ENCODE measurements at regions not wholly inside any gene's neighbourhood (a gene's known extent, or its start where the extent isn't known, plus 50 kb on each side); places are given as distances from the start of the nearest gene placed in this dataset.
A peak's percentile ranks its signal among the peaks of the same experiment; 100 is the strongest.

- Histone ChIP-seq H3K4me1 (ENCODE audit: control insufficient read depth, insufficient read depth, low read length) (no peaks in the 10 kb centered on the region), H3K9me3 (ENCODE audit: control insufficient read depth, insufficient read depth, low read length) (no peaks in the 10 kb centered on the region), H3K36me3 (ENCODE audit: control insufficient read depth, insufficient read depth, low read length) (no peaks in the 10 kb centered on the region), H3K27me3 (ENCODE audit: control insufficient read depth, insufficient read depth, low read length) (no peaks in the 10 kb centered on the region), H3K4me3 (ENCODE audit: low read depth, low read length) (no peak overlapping the region), H3K27ac (ENCODE audit: low read depth, low read length) (no peak overlapping the region)
- WGBS (ENCODE audit: insufficient coverage) = no CpG with 5 or more reads among the region's 3 CpGs
- no peak for DNase-seq (ENCODE audit: low read depth in 4 of 6, low spot score in 6 of 6)
These were observed 1627.5 kb upstream of the TENM3 start for GRCh38 chr4:180615746-180616145.

- no peaks in the 10 kb centered on the region for H3K9me3 ChIP-seq (ENCODE audit: control insufficient read depth, insufficient read depth, low read length)
- no peaks in the 10 kb centered on the region for H3K4me1 ChIP-seq (ENCODE audit: control insufficient read depth, insufficient read depth, low read length)
These were observed 1626.0 kb upstream of the TENM3 start for GRCh38 chr4:180617196-180617595.

DNA sequence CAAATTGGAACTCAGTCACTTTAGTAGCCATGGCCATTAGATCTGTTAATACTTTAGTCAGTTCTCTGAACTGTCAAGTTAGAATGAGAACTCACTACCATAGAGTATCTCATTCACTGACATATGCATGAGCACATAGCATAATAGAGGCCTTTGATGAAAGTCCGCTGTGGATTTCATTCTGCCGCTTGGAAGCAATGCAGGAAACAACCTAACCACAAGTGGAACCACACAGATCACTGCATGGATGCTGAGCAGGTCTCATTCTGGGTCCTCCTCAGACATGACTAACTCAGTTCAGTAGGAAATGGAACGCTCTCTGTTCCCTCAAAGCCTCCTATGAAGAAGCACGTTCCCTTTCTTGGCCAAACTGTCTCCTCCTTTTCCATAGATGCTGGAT lies 1624.8 kb upstream of the TENM3 start:
- H3K27me3 ChIP-seq (ENCODE audit: control insufficient read depth, insufficient read depth, low read length) = no peaks in the 10 kb centered on the region
- no peak overlapping the region for H3K27ac ChIP-seq (ENCODE audit: low read depth, low read length)
- no peaks in the 10 kb centered on the region for H3K9me3 ChIP-seq (ENCODE audit: control insufficient read depth, insufficient read depth, low read length)
- WGBS (ENCODE audit: insufficient coverage) = 67% methylated on average over 2 of the region's 4 CpGs
- no peaks in the 10 kb centered on the region for H3K4me1 ChIP-seq (ENCODE audit: control insufficient read depth, insufficient read depth, low read length)
- no peak for DNase-seq (ENCODE audit: low read depth in 4 of 6, low spot score in 6 of 6)
- no peaks in the 10 kb centered on the region for H3K36me3 ChIP-seq (ENCODE audit: control insufficient read depth, insufficient read depth, low read length)
- H3K4me3 ChIP-seq (ENCODE audit: low read depth, low read length) = no peak overlapping the region

More at GRCh38 chr4:180617196-180617595, 1626.0 kb upstream of the TENM3 start:
- Histone ChIP-seq H3K27ac (ENCODE audit: low read depth, low read length) (no peak overlapping the region), H3K36me3 (ENCODE audit: control insufficient read depth, insufficient read depth, low read length) (no peaks in the 10 kb centered on the region), H3K27me3 (ENCODE audit: control insufficient read depth, insufficient read depth, low read length) (no peaks in the 10 kb centered on the region), H3K4me3 (ENCODE audit: low read depth, low read length) (no peak overlapping the region)
- no peak for DNase-seq (ENCODE audit: low read depth in 4 of 6, low spot score in 6 of 6)
- 100% methylated on average over 1 of the region's 6 CpGs for WGBS (ENCODE audit: insufficient coverage)

GRCh38 chr4:180619440-180619839 lies 1623.8 kb upstream of the TENM3 start:
- Histone ChIP-seq H3K9me3 (ENCODE audit: control insufficient read depth, insufficient read depth, low read length) (no peaks in the 10 kb centered on the region), H3K27ac (ENCODE audit: low read depth, low read length) (no peak overlapping the region), H3K27me3 (ENCODE audit: control insufficient read depth, insufficient read depth, low read length) (no peaks in the 10 kb centered on the region)

DNA sequence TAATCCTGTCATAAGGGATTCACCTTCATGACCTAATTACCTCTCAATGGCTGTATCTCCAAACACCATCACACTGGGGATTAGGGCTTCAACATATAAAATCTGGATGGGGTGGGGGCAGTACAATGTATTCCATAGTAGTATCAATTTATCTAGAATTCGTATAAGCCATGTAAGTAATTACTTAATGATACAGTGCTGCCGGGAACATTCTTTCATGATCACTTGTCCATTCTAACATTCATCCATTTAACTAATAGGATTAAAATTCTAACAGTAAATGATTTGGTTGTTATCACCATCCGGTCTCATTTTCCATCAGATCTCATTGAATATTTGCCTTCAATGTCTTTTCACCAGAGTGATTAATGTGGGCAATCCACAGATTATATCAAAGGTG lies 1620.9 kb upstream of the TENM3 start:
- no peaks in the 10 kb centered on the region for H3K27me3 ChIP-seq (ENCODE audit: control insufficient read depth, insufficient read depth, low read length)
- WGBS (ENCODE audit: insufficient coverage) = no CpG with 5 or more reads among the region's 3 CpGs
- H3K4me3 ChIP-seq (ENCODE audit: low read depth, low read length) = no peak overlapping the region
- no peaks in the 10 kb centered on the region for H3K9me3 ChIP-seq (ENCODE audit: control insufficient read depth, insufficient read depth, low read length)
- H3K4me1 ChIP-seq (ENCODE audit: control insufficient read depth, insufficient read depth, low read length) = no peaks in the 10 kb centered on the region
- no peaks in the 10 kb centered on the region for H3K36me3 ChIP-seq (ENCODE audit: control insufficient read depth, insufficient read depth, low read length)
- DNase-seq (ENCODE audit: low read depth in 4 of 6, low spot score in 6 of 6) = no peak
- no peak overlapping the region for H3K27ac ChIP-seq (ENCODE audit: low read depth, low read length)

More at GRCh38 chr4:180619440-180619839, 1623.8 kb upstream of the TENM3 start:
- Histone ChIP-seq H3K4me1 (ENCODE audit: control insufficient read depth, insufficient read depth, low read length) (no peaks in the 10 kb centered on the region), H3K4me3 (ENCODE audit: low read depth, low read length) (no peak overlapping the region), H3K36me3 (ENCODE audit: control insufficient read depth, insufficient read depth, low read length) (no peaks in the 10 kb centered on the region)
- no peak for DNase-seq (ENCODE audit: low read depth in 4 of 6, low spot score in 6 of 6)
- WGBS (ENCODE audit: insufficient coverage) = no CpG with 5 or more reads among the region's 3 CpGs

DNA sequence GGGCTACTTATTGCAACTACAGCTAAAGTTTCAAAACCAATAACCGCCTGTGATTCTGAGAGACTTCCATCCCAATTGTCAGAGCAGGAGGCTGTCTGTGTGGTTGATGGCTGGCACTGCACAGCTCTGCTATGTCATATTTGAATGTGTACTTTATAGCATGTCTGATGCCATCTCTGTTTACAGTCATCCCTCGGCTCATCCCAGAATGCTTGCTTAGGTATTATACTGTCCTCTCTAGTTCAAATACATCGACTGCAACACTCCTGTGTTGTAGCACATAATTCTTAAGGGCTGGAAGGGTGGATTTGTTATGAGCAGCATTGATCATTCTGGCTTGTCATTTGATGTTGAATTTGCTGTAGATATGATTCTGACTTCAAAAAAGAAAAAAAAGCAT lies 1617.5 kb upstream of the TENM3 start:
- DNase-seq (ENCODE audit: low read depth in 4 of 6, low spot score in 6 of 6) = peak in 1 of 6 donors; percentile 54
- Histone ChIP-seq H3K4me1 (ENCODE audit: control insufficient read depth, insufficient read depth, low read length) (no peaks in the 10 kb centered on the region), H3K36me3 (ENCODE audit: control insufficient read depth, insufficient read depth, low read length) (no peaks in the 10 kb centered on the region), H3K9me3 (ENCODE audit: control insufficient read depth, insufficient read depth, low read length) (no peaks in the 10 kb centered on the region), H3K4me3 (ENCODE audit: low read depth, low read length) (no peak overlapping the region), H3K27me3 (ENCODE audit: control insufficient read depth, insufficient read depth, low read length) (no peaks in the 10 kb centered on the region), H3K27ac (ENCODE audit: low read depth, low read length) (no peak overlapping the region)
- no CpG with 5 or more reads among the region's 3 CpGs for WGBS (ENCODE audit: insufficient coverage)

DNA sequence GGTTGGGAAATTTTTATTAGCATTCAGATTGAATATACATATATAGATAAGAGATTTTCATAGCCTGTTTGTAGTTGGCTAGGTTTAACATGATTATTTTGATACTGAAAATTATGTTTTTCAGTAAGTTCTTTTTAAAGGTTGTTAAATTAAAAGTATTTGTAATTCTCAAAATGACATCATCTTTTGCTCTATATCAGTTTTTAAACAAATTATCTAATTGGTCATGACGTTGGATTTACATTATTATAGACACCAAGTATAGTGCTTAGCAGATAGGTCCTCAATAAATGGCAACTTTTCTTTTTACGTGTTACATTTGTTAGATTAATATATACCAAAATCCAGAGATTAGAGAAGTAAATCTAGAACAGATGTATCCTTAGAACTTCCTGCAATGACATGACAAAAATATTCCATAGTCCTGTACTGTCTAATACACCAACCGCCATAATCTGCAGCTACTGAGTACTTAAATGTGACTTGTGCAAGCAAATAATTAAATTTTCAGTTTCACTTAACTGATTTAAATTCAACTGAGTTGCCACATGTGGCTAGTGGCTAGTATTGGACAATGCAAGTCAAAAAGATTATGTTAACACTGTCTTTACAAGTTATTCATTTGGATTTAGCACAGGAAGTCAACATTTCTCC lies 1613.1 kb upstream of the TENM3 start:
- H3K27ac ChIP-seq (ENCODE audit: low read depth, low read length) = no peak overlapping the region
- no peaks in the 10 kb centered on the region for H3K27me3 ChIP-seq (ENCODE audit: control insufficient read depth, insufficient read depth, low read length)
- no peaks in the 10 kb centered on the region for H3K9me3 ChIP-seq (ENCODE audit: control insufficient read depth, insufficient read depth, low read length)
- no peak overlapping the region for H3K4me3 ChIP-seq (ENCODE audit: low read depth, low read length)
- no CpG with 5 or more reads among the region's 3 CpGs for WGBS (ENCODE audit: insufficient coverage)
- no peak for DNase-seq (ENCODE audit: low read depth in 4 of 6, low spot score in 6 of 6)
- no peaks in the 10 kb centered on the region for H3K4me1 ChIP-seq (ENCODE audit: control insufficient read depth, insufficient read depth, low read length)
- no peaks in the 10 kb centered on the region for H3K36me3 ChIP-seq (ENCODE audit: control insufficient read depth, insufficient read depth, low read length)

DNA sequence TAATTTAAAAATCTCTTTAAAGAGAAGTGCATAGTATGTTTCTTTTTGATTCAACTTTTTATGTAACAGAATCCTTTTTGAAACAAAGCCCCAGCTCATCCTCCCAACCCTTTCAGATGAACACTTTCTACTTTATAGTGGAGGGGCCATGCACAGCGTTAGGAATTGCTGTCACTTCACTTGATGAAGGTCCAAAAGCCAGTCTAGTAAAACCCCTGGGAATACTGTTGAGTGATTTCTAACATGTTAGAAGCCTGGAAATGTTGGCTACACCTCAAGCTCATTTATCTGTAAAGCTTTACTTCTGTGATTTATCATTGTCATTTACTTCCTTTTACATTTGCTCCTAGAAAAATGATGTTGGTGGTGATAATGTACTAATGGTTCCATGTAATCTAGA lies 1608.9 kb upstream of the TENM3 start:
- Histone ChIP-seq H3K27me3 (ENCODE audit: control insufficient read depth, insufficient read depth, low read length) (no peaks in the 10 kb centered on the region), H3K27ac (ENCODE audit: low read depth, low read length) (no peak overlapping the region), H3K9me3 (ENCODE audit: control insufficient read depth, insufficient read depth, low read length) (no peaks in the 10 kb centered on the region), H3K36me3 (ENCODE audit: control insufficient read depth, insufficient read depth, low read length) (no peaks in the 10 kb centered on the region), H3K4me1 (ENCODE audit: control insufficient read depth, insufficient read depth, low read length) (no peaks in the 10 kb centered on the region), H3K4me3 (ENCODE audit: low read depth, low read length) (no peak overlapping the region)
- no CpG with 5 or more reads among the region's 1 CpG for WGBS (ENCODE audit: insufficient coverage)
- no peak for DNase-seq (ENCODE audit: low read depth in 4 of 6, low spot score in 6 of 6)

DNA sequence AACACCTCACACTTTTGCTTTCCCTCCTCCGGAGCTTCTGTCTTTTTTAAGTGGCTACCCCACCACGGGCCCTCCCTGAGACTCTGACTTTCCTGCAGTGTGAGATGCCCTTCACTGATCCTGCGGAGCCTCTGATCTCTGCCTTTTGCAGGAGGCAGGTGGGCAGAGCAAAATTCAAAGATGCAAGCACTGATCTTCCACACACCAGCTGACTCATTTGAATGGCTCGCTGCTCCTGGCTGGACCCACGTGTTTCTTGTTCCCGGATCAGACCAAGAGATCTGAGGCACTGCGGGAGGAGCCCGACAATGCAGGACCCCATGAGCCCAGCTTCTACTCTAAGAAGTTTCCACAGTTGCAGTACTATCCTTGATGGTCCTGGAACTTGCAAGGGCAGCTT lies 1607.9 kb upstream of the TENM3 start:
- H3K36me3 ChIP-seq (ENCODE audit: control insufficient read depth, insufficient read depth, low read length) = no peaks in the 10 kb centered on the region

GRCh38 chr4:180636696-180637404 lies 1606.4 kb upstream of the TENM3 start:
- Histone ChIP-seq H3K36me3 (ENCODE audit: control insufficient read depth, insufficient read depth, low read length) (no peaks in the 10 kb centered on the region), H3K4me1 (ENCODE audit: control insufficient read depth, insufficient read depth, low read length) (no peaks in the 10 kb centered on the region), H3K27me3 (ENCODE audit: control insufficient read depth, insufficient read depth, low read length) (no peaks in the 10 kb centered on the region), H3K9me3 (ENCODE audit: control insufficient read depth, insufficient read depth, low read length) (no peaks in the 10 kb centered on the region), H3K27ac (ENCODE audit: low read depth, low read length) (no peak overlapping the region), H3K4me3 (ENCODE audit: low read depth, low read length) (no peak overlapping the region)
- DNase-seq (ENCODE audit: low read depth in 4 of 6, low spot score in 6 of 6) = peak in 1 of 6 donors; percentile 46
- no CpG with 5 or more reads among the region's 4 CpGs for WGBS (ENCODE audit: insufficient coverage)

More for the DNA sequence above, 1607.9 kb upstream of the TENM3 start:
- no peaks in the 10 kb centered on the region for H3K4me1 ChIP-seq (ENCODE audit: control insufficient read depth, insufficient read depth, low read length)
- WGBS (ENCODE audit: insufficient coverage) = 68% methylated on average over 8 of the region's 8 CpGs
- no peak overlapping the region for H3K4me3 ChIP-seq (ENCODE audit: low read depth, low read length)
- DNase-seq (ENCODE audit: low read depth in 4 of 6, low spot score in 6 of 6) = no peak
- H3K9me3 ChIP-seq (ENCODE audit: control insufficient read depth, insufficient read depth, low read length) = no peaks in the 10 kb centered on the region
- H3K27ac ChIP-seq (ENCODE audit: low read depth, low read length) = no peak overlapping the region
- no peaks in the 10 kb centered on the region for H3K27me3 ChIP-seq (ENCODE audit: control insufficient read depth, insufficient read depth, low read length)

Data from spinal cord (tissue), 9 donors.